NCI-H524 treated with DMSO at 0.1 percent for 48 hours (cell line): ENCODE measurements at regions not wholly inside any gene's neighbourhood (a gene's known extent, or its start where the extent isn't known, plus 50 kb on each side); places are given as distances from the start of the nearest gene placed in this dataset.

ENCODE experiments used
- DNase-seq: peaks from one replicate; lab custom pipeline; 2025; lab: John Stamatoyannopoulos, UW

- no peak for DNase-seq
Observed at GRCh38 chr16:64019339-64019738, 1102.5 kb downstream of the CDH11 start.

DNA sequence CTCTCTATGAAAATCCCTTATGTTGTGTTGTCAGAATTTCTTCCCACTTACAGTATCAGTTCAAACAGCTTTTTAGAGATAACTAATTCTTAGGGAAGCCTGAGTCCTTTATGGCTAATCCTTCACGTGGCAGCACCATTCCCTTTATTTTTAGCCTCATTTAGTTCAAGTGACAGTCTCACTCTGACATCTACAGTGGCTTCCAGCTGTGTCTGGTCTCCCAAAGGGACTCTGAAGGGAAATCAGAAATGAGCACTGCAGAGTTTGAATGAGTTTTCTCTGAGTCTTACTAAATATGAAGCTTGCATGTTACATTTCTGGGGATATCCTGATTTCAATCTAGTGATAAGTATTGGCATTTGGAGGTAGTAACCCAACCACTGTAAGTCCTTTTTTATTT is 1104.1 kb downstream of the CDH11 start:
- no peak for DNase-seq

GRCh38 chr16:64013856-64014255 is 1108.0 kb downstream of the CDH11 start:
- DNase-seq: no peak

DNA sequence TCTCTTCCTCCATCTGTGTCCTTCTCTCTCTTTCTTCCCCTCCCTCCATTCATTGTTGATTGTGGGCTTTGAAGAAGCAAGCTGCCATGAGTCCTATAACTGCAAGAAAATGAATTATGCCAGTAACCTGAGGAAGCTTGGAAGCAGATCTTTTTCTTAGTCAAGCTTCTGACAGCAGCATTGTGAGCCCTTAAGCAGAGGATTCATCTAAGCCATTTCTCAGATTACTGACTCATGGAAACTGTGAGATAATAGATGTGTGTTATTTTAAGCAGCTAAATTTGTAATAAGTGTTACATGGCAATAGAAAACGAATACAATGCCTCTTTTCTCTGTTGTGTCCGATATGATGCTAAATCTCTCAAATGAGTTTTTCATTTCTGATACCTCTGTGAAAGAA is 1109.7 kb downstream of the CDH11 start:
- no peak for DNase-seq

DNA sequence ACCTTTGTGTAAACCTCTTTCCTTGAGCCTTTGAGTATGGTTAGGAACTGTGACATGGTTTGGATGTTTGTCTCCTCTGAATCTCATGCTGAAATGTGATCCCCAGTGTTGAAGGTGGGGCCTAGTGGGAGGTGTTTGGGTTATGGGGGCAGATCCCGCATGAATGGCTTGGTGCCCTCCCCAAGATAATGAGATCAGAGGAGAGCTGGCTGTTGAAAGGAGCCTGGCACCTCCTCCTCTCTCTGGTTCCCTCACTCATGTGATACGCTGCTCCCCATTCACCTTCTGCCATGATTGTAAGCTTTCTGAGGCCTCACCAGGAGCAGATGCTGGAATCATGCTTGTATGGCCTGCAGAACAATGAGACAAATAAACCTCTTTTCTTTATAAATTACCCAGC is 1110.2 kb downstream of the CDH11 start:
- no peak for DNase-seq

DNA sequence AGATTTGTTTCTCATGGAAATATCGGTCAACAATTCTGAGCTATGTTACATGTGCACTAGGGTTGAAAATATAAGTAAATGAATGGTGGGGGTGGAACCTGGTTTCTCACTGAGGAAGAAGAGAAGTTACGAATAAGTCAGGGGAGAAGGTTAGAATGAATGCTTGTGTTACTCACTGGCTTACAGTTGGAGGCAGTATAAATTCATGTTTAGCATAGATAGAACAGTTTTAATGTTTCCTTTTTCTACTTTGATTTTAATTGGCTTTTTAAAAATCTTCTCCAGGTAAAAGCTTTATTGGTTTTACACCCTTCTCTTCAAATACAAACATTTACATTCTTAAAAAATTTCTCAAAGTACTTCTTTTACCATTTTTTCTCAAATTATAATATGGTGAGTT is 1113.7 kb downstream of the CDH11 start:
- DNase-seq: no peak

GRCh38 chr16:64004116-64004515 is 1117.7 kb downstream of the CDH11 start:
- DNase-seq: no peak

DNA sequence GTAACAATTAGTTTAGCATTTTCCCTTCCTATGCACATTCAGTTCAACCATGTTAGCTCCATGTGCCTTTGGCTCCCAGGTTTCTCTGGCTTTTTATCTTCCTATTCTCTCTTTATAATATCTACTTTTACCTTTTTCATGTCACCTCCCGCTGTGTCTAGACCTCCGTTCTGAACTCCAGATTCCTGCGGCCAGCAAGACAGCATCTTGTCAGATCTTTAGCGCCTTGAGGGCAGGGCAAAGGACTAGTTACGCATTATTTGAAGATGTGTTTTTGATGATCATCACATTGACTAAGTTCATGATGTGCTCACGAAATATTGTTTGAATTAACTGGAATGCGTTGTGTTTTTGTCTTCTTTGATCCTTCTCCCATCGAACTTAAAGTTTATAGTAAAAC is 1126.8 kb downstream of the CDH11 start:
- DNase-seq: no peak

GRCh38 chr16:63983401-63983800 is 1138.5 kb downstream of the CDH11 start:
- DNase-seq: no peak

DNA sequence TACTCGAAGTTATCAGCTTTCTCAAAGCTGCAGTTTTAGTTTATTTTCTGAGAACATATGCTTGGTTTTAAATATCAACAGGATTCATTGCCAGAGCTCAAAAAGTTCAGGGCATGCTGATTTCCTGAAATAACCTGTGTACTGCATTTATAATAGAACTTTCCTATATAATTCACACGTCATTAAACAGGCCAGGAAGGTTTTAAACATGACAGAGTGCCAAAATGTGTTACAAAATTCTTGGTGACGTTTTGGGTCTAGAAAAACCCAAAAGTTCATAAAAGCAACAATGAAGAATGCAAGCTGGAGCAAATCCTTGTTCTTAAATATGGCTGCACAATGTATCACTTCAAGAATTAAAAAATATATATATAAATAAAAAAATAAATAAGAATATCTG is 1139.1 kb downstream of the CDH11 start:
- no peak for DNase-seq

- DNase-seq: no peak
Observed at GRCh38 chr16:63982110-63982509, 1139.8 kb downstream of the CDH11 start.

DNA sequence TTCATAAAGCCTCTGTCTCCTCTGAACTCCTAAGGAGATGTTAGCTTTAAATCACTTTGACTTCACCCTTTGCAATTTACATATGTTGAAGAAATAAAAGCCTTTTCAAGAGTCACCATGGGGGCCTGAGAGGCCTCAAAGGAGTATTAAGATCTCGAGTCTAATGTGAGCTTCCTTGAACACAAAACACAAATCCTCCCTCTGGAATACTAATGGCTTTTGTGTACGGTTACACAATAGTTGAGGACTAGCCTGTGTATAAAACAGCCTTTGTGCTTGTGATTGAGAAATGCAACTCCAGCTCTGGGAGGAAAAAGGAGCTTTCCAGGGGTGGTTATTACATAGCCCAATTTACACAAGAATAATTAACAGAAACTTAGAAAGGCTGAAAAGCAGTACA is 1140.2 kb downstream of the CDH11 start:
- no peak for DNase-seq

DNA sequence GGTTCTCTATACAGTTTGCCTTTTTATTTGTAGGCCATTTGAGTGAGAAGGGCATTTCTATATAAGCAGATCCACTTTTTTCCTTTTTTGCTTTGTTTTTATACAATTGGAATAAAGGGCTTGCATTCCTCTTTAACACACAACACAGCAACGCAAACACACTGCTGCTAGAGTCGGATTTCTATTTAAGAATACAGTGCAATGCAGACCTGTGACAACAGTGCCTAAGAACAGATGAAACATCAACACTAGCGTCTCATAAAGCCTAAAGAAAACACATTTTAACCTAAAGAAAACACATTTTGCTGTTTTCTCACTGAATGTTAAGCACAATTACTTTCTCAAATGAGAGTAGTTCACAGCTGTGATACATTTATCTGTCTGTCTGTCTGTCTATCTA is 1141.1 kb downstream of the CDH11 start:
- no peak for DNase-seq

DNA sequence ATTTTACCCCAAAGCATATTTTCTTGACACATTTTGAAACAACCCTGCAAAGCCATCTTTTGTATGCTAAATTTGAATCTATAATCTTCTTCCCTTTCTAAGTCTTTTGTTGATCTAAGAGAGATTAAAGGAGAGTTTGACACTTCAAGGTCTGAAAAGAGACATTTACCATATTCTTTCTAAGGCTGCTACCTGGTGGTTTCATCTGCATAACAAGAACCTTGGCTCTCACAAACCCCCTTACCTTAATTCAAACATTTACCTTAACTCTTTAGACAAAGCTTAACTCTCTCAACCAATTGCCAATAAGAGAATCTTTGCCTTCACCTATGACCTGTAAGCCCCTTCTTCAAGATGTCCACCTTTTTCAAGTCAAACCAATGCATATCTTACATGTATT is 1143.6 kb downstream of the CDH11 start:
- no peak for DNase-seq

GRCh38 chr16:63976345-63976744 is 1145.5 kb downstream of the CDH11 start:
- DNase-seq: no peak

DNA sequence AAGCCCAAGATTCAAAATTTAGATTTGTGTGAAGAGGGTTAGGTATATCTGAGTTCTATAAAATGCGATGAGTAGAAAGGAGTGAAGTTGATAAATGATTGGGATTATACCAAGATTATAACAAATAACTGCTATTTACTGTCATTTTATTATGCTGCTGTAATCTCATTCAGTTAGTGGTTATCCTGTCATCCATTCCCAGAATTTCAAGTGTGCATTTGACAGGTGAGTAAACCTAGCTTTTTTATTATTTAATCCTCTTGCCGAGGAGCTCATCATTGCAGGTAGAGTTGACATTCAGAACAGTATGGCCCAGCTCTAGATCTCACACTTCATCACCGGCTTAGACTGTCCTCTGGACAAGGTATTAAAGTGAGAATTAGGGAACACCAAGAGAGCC is 1146.2 kb downstream of the CDH11 start:
- DNase-seq: no peak

DNA sequence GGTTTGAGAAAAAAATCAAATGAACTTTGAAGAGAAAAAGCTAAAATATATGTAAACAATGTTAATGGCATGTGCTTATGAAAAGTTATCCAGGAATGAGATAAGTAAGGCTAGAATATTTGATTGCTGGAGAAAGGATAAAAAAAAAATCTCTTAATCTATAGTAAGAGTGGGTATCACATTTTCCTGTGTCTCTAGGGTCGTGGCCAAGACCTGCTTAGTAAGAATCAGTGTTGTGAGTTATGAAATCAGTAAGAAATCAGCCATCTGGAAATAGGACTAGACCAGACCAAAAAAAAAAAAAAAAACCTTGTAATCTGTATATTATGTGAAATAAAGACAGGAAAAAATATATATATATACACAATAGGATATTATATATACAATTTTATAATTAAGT is 1153.9 kb downstream of the CDH11 start:
- no peak for DNase-seq

DNA sequence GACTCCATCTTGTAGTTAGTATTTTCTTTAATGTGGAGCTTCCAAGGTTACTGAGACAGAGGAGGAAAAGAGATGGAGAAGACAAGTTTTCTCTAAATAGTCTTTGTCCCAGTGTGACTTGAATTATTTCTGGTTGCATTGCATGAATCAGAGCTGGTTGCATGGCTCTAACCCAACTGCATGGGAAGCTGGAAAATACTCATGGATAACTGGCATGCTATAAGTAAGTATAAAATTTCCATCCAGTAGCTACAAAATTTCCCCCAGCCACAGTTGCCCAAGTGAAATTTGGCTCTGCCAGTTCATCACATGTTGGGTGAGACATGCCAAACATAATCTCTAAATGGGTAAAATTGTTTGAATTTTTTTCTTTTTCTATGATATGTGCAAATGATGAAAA is 1161.5 kb downstream of the CDH11 start:
- DNase-seq: no peak

- DNase-seq: no peak
Observed at GRCh38 chr16:63947022-63947421, 1174.8 kb downstream of the CDH11 start.

GRCh38 chr16:63945806-63946205 is 1176.1 kb downstream of the CDH11 start:
- DNase-seq: no peak

- DNase-seq: no peak
Observed at GRCh38 chr16:63943566-63943965, 1178.3 kb downstream of the CDH11 start.

DNA sequence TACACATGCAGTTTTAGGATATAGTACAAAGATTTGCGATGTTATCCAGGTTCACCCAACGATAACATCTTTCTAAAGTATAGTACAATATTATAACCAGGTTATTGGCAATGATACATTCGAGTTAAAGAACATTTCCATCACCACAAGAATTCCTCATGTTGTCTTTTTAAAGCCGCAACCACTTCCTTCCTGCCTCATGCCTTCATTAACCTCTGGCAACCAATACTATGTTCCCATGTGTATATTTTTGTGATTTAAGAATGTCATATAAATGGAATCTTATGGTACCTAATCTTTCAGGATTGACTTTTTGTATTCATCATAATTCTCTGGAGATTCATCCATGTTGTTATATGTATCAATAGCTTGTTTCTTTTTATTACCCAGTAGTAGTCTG is 1183.2 kb downstream of the CDH11 start:
- no peak for DNase-seq

GRCh38 chr16:63933841-63934240 is 1188.0 kb downstream of the CDH11 start:
- no peak for DNase-seq

- DNase-seq: no peak
Observed at GRCh38 chr16:63928421-63928820, 1193.4 kb downstream of the CDH11 start.

GRCh38 chr16:63925221-63925620 is 1196.6 kb downstream of the CDH11 start:
- DNase-seq: no peak
